Neural progenitor cell (in vitro differentiated cells): ENCODE measurements at regions not wholly inside any gene's neighbourhood (a gene's known extent, or its start where the extent isn't known, plus 50 kb on each side); places are given as distances from the start of the nearest gene placed in this dataset.

Source experiments
- CTCF ChIP-seq: fragments of 200-600 bp; sonication (generic); IDR thresholded peaks from 2 replicates; pipeline ENCODE4 v1.5.1; 2017; ENCODE audit warnings: antibody characterized with exemption, mild to moderate bottlenecking
- EZH2 ChIP-seq: fragments of 200-600 bp; sonication (generic); IDR thresholded peaks from 2 replicates; pipeline ENCODE4 v1.6.1; 2017; ENCODE audit warnings: antibody characterized with exemption, mild to moderate bottlenecking, moderate library complexity

DNA sequence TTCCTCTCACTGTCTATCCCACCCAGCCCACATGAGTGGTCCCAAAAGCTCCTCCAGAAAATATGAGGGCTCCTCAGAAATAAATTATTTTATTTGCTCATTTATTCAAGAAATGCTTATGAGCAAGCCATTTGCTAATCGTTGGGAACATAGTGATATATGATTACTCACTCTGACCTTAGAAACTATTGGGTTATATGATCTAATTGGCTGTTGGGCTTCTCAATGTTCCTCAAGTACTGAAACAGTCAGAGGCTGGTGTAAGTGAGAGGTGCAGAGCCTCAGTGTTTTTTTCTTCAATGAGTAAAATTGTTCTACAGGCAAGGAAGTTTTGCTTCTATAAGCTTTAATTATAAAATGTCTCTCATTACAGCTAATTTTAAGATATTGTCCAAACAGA lies 893.8 kb upstream of the INTU start:
- no peak for TF ChIP-seq CTCF
- no peak for TF ChIP-seq EZH2
